ENCODE measurements at regions not wholly inside any gene's neighbourhood (a gene's known extent, or its start where the extent isn't known, plus 50 kb on each side); places are given as distances from the start of the nearest gene placed in this dataset.

DNA sequence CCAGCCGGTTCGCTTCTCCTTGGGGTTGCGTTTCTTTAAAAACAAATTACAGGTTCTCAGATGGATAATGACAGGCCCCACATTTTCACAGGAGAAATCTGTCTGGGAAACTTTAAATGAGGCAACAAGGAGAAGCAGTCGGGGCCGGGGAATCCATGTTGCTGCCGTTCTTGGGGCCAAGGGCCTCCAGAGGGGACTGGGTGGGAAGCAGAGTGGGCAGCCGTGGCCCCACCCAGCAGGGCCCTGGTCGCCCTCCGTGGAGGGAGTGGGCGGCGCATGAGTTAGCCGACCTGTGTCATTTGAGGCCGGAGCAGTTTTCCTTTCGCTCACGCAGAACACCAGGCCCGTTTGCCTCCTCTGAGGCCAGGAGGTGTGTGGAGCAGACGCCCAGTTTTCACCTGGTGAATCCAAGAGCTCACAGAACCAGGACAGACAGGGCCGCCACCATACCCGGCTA, 207.7 kb upstream of the CIBAR2 start:
- Histone ChIP-seq H3K9me3 (no peaks in the 10 kb centered on the region), H3K27me3 (no peaks in the 10 kb centered on the region), H3K4me3 (no peak overlapping the region), H3K27ac (no peak overlapping the region), H3K36me3 (ENCODE audit: low read depth, missing control alignments) (no peaks in the 10 kb centered on the region), H3K4me1 (peaks cover 34% of the 10 kb centered on the region)
- WGBS, 2 donors: 82 to 86% methylated on average over 8 to 19 of the region's 19 CpGs
- TF ChIP-seq, protein P1, sequence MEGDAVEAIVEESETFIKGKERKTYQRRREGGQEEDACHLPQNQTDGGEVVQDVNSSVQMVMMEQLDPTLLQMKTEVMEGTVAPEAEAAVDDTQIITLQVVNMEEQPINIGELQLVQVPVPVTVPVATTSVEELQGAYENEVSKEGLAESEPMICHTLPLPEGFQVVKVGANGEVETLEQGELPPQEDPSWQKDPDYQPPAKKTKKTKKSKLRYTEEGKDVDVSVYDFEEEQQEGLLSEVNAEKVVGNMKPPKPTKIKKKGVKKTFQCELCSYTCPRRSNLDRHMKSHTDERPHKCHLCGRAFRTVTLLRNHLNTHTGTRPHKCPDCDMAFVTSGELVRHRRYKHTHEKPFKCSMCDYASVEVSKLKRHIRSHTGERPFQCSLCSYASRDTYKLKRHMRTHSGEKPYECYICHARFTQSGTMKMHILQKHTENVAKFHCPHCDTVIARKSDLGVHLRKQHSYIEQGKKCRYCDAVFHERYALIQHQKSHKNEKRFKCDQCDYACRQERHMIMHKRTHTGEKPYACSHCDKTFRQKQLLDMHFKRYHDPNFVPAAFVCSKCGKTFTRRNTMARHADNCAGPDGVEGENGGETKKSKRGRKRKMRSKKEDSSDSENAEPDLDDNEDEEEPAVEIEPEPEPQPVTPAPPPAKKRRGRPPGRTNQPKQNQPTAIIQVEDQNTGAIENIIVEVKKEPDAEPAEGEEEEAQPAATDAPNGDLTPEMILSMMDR (IDR thresholded peaks at IDR 0.05): no peak
- TF ChIP-seq POLR2A (IDR thresholded peaks at IDR 0.05): no peak
- intact Hi-C loops (cut with DNase I; ENCODE audit: low total_unique reads): no loop called here
- no peak for DNase-seq

DNA sequence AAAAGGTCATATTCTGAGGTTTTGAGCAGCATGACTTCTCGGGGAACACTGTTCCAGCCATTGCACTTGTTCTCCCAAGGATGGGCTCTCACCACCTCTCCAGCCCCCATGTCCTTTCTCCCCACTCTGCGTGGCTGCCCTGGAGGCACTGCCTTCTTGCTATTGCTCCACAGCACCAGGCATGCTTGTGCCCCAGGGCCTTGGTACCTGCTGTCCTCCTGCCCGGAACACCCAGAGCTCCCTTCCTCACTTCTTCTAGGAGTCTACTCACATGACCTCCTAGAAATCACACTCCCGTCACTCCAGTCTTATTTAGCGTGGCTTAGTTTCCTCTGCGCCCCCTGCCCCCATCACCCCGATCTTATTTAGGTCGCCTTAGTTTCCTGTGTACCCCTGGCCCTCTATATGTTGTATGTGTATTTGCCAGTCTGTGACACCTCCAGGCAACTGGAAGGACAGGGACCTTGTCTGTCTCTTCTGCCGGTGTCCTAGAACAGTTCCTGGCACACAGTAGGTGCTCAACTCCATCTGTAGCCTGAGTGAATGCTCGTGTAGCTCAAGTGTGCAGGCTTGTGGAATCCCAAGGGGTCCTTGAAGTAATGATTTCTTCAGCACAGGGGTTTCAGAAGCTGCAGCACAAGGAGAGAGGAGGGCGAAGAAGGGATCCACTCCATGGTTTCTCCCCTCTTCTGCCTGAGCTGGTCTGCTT, 208.6 kb upstream of the CIBAR2 start:
- peaks cover 34% of the 10 kb centered on the region for H3K4me1 ChIP-seq
- H3K27ac ChIP-seq: peak overlapping the region; percentile 3 to 66
- H3K9me3 ChIP-seq: no peaks in the 10 kb centered on the region
- no peaks in the 10 kb centered on the region for H3K27me3 ChIP-seq
- TF ChIP-seq POLR2A (IDR thresholded peaks at IDR 0.05): no peak
- TF ChIP-seq, protein P1 (IDR thresholded peaks at IDR 0.05): no peak
- H3K36me3 ChIP-seq (ENCODE audit: low read depth, missing control alignments): no peaks in the 10 kb centered on the region
- H3K4me3 ChIP-seq: no peak overlapping the region
- intact Hi-C loops (cut with DNase I; ENCODE audit: low total_unique reads): no loop called here
- DNase-seq: no peak
- 88% methylated on average over 11 of the region's 11 CpGs for WGBS, 2 donors

DNA sequence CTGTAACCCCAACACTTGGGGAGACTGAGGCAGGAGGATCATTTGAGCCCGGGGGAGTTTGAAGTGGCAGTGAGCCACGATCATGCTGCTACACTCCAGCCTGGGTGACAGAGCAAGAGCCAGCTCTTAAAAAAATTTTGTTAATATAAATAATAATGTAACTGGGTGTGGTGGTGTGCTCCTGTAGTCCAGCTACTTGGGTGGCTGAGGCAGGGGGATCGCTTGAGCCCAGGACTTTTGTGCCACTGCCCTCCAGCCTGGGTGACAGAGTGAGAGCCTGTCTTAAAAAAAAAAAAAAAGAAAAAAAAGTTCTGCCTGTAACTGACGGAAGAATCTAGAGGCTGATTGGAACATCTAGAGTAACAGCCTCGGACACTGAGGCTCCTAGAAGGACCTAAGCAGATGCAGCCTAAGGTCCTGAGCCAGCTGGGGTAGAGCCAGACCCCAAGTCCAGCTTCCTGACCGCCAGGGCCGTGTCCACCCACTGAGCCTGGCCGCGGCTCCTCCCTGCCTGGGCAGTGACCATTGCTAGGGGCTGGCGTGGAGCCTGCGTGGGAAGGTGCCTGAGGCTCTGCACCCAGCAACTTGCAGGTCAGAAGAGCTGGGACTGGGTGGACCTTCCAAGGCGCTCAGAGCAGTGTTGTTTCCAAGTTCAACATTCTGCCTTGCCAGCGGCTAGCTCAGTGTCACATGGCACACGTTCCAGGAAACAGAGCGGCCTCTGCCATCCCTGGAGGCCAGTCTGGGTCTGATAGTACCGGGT, 209.4 kb upstream of the CIBAR2 start:
- H3K27me3 ChIP-seq: no peaks in the 10 kb centered on the region
- peak; percentile 97 for DNase-seq
- TF ChIP-seq, protein P1 (IDR thresholded peaks at IDR 0.05): no peak
- no peak for TF ChIP-seq POLR2A (IDR thresholded peaks at IDR 0.05)
- 21 to 33% methylated on average over 10 to 16 of the region's 16 CpGs for WGBS, 2 donors
- no peaks in the 10 kb centered on the region for H3K36me3 ChIP-seq (ENCODE audit: low read depth, missing control alignments)
- H3K4me1 ChIP-seq: peaks cover 34% of the 10 kb centered on the region
- intact Hi-C loops (cut with DNase I; ENCODE audit: low total_unique reads): no loop called here
- H3K9me3 ChIP-seq: no peaks in the 10 kb centered on the region
- peak overlapping the region in 1 of 2 donors; percentile 66 for H3K27ac ChIP-seq
- no peak overlapping the region for H3K4me3 ChIP-seq

DNA sequence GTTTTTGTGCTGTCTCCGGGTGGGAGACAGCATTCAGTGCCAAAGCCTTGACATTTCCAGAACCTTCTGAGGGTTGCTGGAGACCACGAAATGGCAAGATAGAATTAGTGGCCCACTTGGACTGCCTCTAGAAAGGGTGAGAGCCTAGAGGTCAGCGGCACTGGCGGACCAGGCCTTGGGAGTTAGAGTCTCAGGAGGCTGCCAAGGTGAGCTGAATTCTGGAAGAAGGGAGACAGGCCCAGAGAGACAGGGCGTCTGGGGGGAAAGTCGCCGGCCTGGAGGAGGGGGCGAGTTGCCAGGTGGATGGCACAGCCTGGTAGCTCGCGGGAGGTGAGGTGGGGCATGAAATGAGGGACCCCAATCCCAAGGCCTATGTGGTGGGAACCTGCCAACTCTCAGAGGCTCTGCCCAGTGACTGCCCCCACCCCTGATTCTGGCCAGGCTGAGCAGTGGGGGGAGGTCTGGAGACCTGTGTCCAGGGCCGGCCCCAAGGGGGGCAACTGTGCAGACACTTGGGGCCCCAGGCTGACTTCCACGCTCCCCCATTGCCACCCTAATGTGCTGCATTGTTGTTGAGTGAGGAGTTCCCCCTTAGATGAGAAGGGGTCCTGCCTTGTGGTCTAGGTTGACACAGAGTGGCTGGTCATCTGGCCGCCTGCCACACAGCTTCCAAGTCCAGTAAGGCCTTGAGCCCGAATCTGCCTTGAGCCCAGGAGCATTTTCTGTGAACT, 211.1 kb upstream of the CIBAR2 start:
- Histone ChIP-seq H3K4me3 (no peak overlapping the region), H3K27me3 (no peaks in the 10 kb centered on the region), H3K36me3 (ENCODE audit: low read depth, missing control alignments) (no peaks in the 10 kb centered on the region), H3K27ac (peak overlapping the region; percentile 66 to 90), H3K9me3 (no peaks in the 10 kb centered on the region), H3K4me1 (peaks cover 36% of the 10 kb centered on the region)
- intact Hi-C loops (cut with DNase I; ENCODE audit: low total_unique reads): no loop called here
- 70 to 77% methylated on average over 12 to 14 of the region's 14 CpGs for WGBS, 2 donors
- DNase-seq: no peak
- no peak for TF ChIP-seq POLR2A (IDR thresholded peaks at IDR 0.05)
- TF ChIP-seq, protein P1 (IDR thresholded peaks at IDR 0.05): no peak
